Upper lobe of left lung (tissue), 6 donors: ENCODE measurements at regions not wholly inside any gene's neighbourhood (a gene's known extent, or its start where the extent isn't known, plus 50 kb on each side); places are given as distances from the start of the nearest gene placed in this dataset.

Experiments
- ATAC-seq, 2 donors: fragments of 200-7000 bp; cut with Tn5 transposase; one replicate each; pipeline ENCODE4 v1.9.1; 2022; ENCODE audit warnings: mild to moderate bottlenecking in 2 of 2, moderate library complexity in 2 of 2; ENCODE audit not compliant: low FRiP score in 2 of 2
- DNase-seq, 2 donors: peaks; one replicate each; pipeline ENCODE4 v3.0.0-alpha.2; 2019 to 2020
- H3K27ac ChIP-seq, 4 donors: fragments of 200-600 bp; sonication (generic); one replicate each; pipeline ENCODE4 v1.5.1; 2016 to 2019
- H3K27me3 ChIP-seq, 4 donors: fragments of 200-600 bp; sonication (generic); one replicate each; pipeline ENCODE4 v1.5.1; 2017 to 2019
- H3K36me3 ChIP-seq, 4 donors: fragments of 200-600 bp; sonication (generic); one replicate each; pipeline ENCODE4 v1.5.1; 2016 to 2019
- H3K4me1 ChIP-seq, 4 donors: fragments of 200-600 bp; sonication (generic); one replicate each; pipeline ENCODE4 v1.5.1; 2018 to 2019
- H3K4me3 ChIP-seq, 4 donors: fragments of 200-600 bp; sonication (generic); one replicate each; pipeline ENCODE4 v1.5.1; 2017 to 2019; ENCODE audit warnings: mild to moderate bottlenecking in 2 of 4, moderate library complexity in 1 of 4
- H3K9me3 ChIP-seq, 4 donors: fragments of 200-600 bp; sonication (generic); one replicate each; pipeline ENCODE4 v1.5.1; 2018 to 2019
- POLR2A ChIP-seq, 4 donors: fragments of 450-650 bp; IDR thresholded peaks; one replicate each; pipeline ENCODE4 v1.5.1; 2016 to 2017; ENCODE audit warnings: antibody characterized with exemption in 4 of 4, mild to moderate bottlenecking in 2 of 4
- WGBS, 2 donors: methylation state at CpG; one replicate each; pipeline ENCODE4 v1.1.5; 2017 to 2018; 5-methylcytosine and 5-hydroxymethylcytosine counted together
- TF ChIP-seq, protein P1 (sequence below), 6 experiments: fragments of 450-650 bp in 4 of 6; fragments of 200-600 bp in 2 of 6; sonication (generic) in 2 of 6; IDR thresholded peaks; one replicate each; pipeline ENCODE4 v1.5.1; 2016 to 2019; ENCODE audit warnings: antibody characterized with exemption in 6 of 6
- donor health status: DM: no; HTN: no; CAD: no; lungs with moderate emphysema.
- donor health status: DM: no; HTN: yes; CAD: no; lungs with severe emphysema.

DNA sequence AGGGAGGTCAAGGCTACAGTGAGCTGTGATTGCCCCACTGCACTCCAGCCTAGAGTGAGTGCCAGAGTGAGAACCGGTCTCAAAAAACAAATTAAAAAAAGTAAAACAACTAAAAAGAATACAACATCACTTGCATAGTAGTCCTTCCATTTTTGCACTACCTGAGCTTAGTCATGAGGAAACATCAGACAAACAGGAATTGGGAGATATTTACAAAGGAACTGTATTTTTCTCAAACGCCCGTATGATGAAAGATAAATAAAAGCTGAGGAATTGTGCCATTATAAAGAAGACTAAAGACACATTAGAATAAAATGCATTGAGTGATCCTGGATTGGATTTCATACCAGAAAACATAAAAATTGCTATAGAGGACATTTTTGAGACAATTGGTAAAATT lies 50.0 kb upstream of the ATP8B1 start:
- WGBS, 2 donors = 54 to 87% methylated on average over 3 of the region's 3 CpGs

More for the DNA sequence above, 50.0 kb upstream of the ATP8B1 start:
- Histone ChIP-seq H3K9me3 (no peaks in the 10 kb centered on the region), H3K36me3 (no peaks in the 10 kb centered on the region), H3K27me3 (no peaks in the 10 kb centered on the region), H3K4me3 (no peak overlapping the region), H3K4me1 (no peaks in the 10 kb centered on the region), H3K27ac (no peak overlapping the region)
- no peak for ATAC-seq
- TF ChIP-seq, protein P1, sequence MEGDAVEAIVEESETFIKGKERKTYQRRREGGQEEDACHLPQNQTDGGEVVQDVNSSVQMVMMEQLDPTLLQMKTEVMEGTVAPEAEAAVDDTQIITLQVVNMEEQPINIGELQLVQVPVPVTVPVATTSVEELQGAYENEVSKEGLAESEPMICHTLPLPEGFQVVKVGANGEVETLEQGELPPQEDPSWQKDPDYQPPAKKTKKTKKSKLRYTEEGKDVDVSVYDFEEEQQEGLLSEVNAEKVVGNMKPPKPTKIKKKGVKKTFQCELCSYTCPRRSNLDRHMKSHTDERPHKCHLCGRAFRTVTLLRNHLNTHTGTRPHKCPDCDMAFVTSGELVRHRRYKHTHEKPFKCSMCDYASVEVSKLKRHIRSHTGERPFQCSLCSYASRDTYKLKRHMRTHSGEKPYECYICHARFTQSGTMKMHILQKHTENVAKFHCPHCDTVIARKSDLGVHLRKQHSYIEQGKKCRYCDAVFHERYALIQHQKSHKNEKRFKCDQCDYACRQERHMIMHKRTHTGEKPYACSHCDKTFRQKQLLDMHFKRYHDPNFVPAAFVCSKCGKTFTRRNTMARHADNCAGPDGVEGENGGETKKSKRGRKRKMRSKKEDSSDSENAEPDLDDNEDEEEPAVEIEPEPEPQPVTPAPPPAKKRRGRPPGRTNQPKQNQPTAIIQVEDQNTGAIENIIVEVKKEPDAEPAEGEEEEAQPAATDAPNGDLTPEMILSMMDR (IDR thresholded peaks at IDR 0.05) = no peak
- TF ChIP-seq POLR2A (IDR thresholded peaks at IDR 0.05) = no peak
- no peak for DNase-seq
